ENCODE measurements at regions not wholly inside any gene's neighbourhood (a gene's known extent, or its start where the extent isn't known, plus 50 kb on each side); places are given as distances from the start of the nearest gene placed in this dataset.
"Not testable (repeated sequence)": the region's sequence is repeated elsewhere in the genome, so short reads cannot be mapped to it uniquely, and the experiment has no call there.

GRCh38 chr4:9704551-9705332, 76.7 kb upstream of the DRD5 start:
- H3K27me3 Mint-ChIP-seq (ENCODE audit: insufficient read depth, unreplicated experiment), result no peaks in the 10 kb centered on the region
- H3K36me3 Mint-ChIP-seq (ENCODE audit: insufficient read depth, unreplicated experiment), result no peaks in the 10 kb centered on the region
- peaks cover under 1% of the 10 kb centered on the region for H3K9me3 Mint-ChIP-seq (ENCODE audit: unreplicated experiment)
- POLR2A ChIA-PET, result no interaction called here
- H3K27me3 ChIP-seq (replicated peaks; ENCODE audit: control insufficient read depth, insufficient read depth, low read length), result no peaks in the 10 kb centered on the region
- no peak overlapping the region for H3K4me3 Mint-ChIP-seq (ENCODE audit: unreplicated experiment)
- no peak overlapping the region for H3K27ac Mint-ChIP-seq (ENCODE audit: unreplicated experiment)
- no peaks in the 10 kb centered on the region for H3K36me3 ChIP-seq (ENCODE audit: control insufficient read depth, insufficient read depth, low read length)
- H3K4me1 ChIP-seq, result no peaks in the 10 kb centered on the region
- H3K4me1 Mint-ChIP-seq (ENCODE audit: low read depth, unreplicated experiment), result no peaks in the 10 kb centered on the region
- BruUV-seq (replicated peaks), result no TSS peak
- no peaks in the 10 kb centered on the region for H3K9me3 ChIP-seq
- DNase-seq, result no peak
- intact Hi-C loops (cut with micrococcal nuclease; ENCODE audit: unreplicated experiment), result no loop called here
- CTCF ChIA-PET, result no interaction called here
- no peak for TF ChIP-seq CTCF (IDR thresholded peaks at IDR 0.05; ENCODE audit: insufficient read depth in 1 of 2, low read depth in 1 of 2, low read length in 1 of 2, severe bottlenecking in 1 of 2, unreplicated experiment in 1 of 2)
- no peak overlapping the region for H3K4me3 ChIP-seq (ENCODE audit: low read depth, low read length)

GRCh38 chr4:9707281-9707680, 74.2 kb upstream of the DRD5 start:
- peak in 1 of 2 experiments; percentile 50 for DNase-seq
- CTCF ChIA-PET; POLR2A ChIA-PET; H3K36me3 ChIP-seq (ENCODE audit: control insufficient read depth, insufficient read depth, low read length); H3K27ac Mint-ChIP-seq (ENCODE audit: unreplicated experiment); H3K9me3 ChIP-seq; BruUV-seq (replicated peaks); H3K4me1 ChIP-seq; H3K36me3 Mint-ChIP-seq (ENCODE audit: insufficient read depth, unreplicated experiment); H3K27me3 Mint-ChIP-seq (ENCODE audit: insufficient read depth, unreplicated experiment); H3K27me3 ChIP-seq (replicated peaks; ENCODE audit: control insufficient read depth, insufficient read depth, low read length); intact Hi-C loops (cut with micrococcal nuclease; ENCODE audit: unreplicated experiment); H3K4me3 Mint-ChIP-seq (ENCODE audit: unreplicated experiment); H3K4me3 ChIP-seq (ENCODE audit: low read depth, low read length); H3K4me1 Mint-ChIP-seq (ENCODE audit: low read depth, unreplicated experiment); H3K9me3 Mint-ChIP-seq (ENCODE audit: unreplicated experiment): not testable (repeated sequence)

GRCh38 chr4:9707936-9708335, 73.5 kb upstream of the DRD5 start:
- H3K27me3 Mint-ChIP-seq (ENCODE audit: insufficient read depth, unreplicated experiment); POLR2A ChIA-PET; H3K4me3 Mint-ChIP-seq (ENCODE audit: unreplicated experiment); H3K27me3 ChIP-seq (replicated peaks; ENCODE audit: control insufficient read depth, insufficient read depth, low read length); H3K36me3 Mint-ChIP-seq (ENCODE audit: insufficient read depth, unreplicated experiment); H3K36me3 ChIP-seq (ENCODE audit: control insufficient read depth, insufficient read depth, low read length); H3K27ac Mint-ChIP-seq (ENCODE audit: unreplicated experiment); DNase-seq; H3K4me1 ChIP-seq; BruUV-seq (replicated peaks); H3K9me3 Mint-ChIP-seq (ENCODE audit: unreplicated experiment); H3K4me3 ChIP-seq (ENCODE audit: low read depth, low read length); CTCF ChIA-PET; H3K4me1 Mint-ChIP-seq (ENCODE audit: low read depth, unreplicated experiment); H3K9me3 ChIP-seq; intact Hi-C loops (cut with micrococcal nuclease; ENCODE audit: unreplicated experiment): not testable (repeated sequence)

GRCh38 chr4:9709724-9710123, 71.7 kb upstream of the DRD5 start:
- Histone ChIP-seq H3K27me3 (replicated peaks; ENCODE audit: control insufficient read depth, insufficient read depth, low read length) (no peaks in the 10 kb centered on the region), H3K4me1 (no peaks in the 10 kb centered on the region), H3K4me3 (ENCODE audit: low read depth, low read length) (no peak overlapping the region), H3K9me3 (no peaks in the 10 kb centered on the region), H3K36me3 (ENCODE audit: control insufficient read depth, insufficient read depth, low read length) (no peaks in the 10 kb centered on the region)
- TF ChIP-seq CTCF (IDR thresholded peaks at IDR 0.05; ENCODE audit: insufficient read depth in 1 of 2, low read depth in 1 of 2, low read length in 1 of 2, severe bottlenecking in 1 of 2, unreplicated experiment in 1 of 2), result no peak
- Mint-ChIP-seq H3K27me3 (ENCODE audit: insufficient read depth, unreplicated experiment) (no peaks in the 10 kb centered on the region), H3K9me3 (ENCODE audit: unreplicated experiment) (peaks cover 9% of the 10 kb centered on the region), H3K27ac (ENCODE audit: unreplicated experiment) (no peak overlapping the region), H3K4me1 (ENCODE audit: low read depth, unreplicated experiment) (no peaks in the 10 kb centered on the region), H3K36me3 (ENCODE audit: insufficient read depth, unreplicated experiment) (no peaks in the 10 kb centered on the region), H3K4me3 (ENCODE audit: unreplicated experiment) (no peak overlapping the region)
- no peak for DNase-seq
- ChIA-PET CTCF (no interaction called here), POLR2A (no interaction called here)
- BruUV-seq (replicated peaks), result no TSS peak
- intact Hi-C loops (cut with micrococcal nuclease; ENCODE audit: unreplicated experiment), result no loop called here

GRCh38 chr4:9715271-9715670, 66.2 kb upstream of the DRD5 start:
- H3K9me3 Mint-ChIP-seq (ENCODE audit: unreplicated experiment); H3K4me3 ChIP-seq (ENCODE audit: low read depth, low read length); POLR2A ChIA-PET; H3K27ac Mint-ChIP-seq (ENCODE audit: unreplicated experiment); BruUV-seq (replicated peaks); H3K4me3 Mint-ChIP-seq (ENCODE audit: unreplicated experiment); H3K27me3 ChIP-seq (replicated peaks; ENCODE audit: control insufficient read depth, insufficient read depth, low read length); H3K27me3 Mint-ChIP-seq (ENCODE audit: insufficient read depth, unreplicated experiment); H3K4me1 ChIP-seq; H3K9me3 ChIP-seq; H3K4me1 Mint-ChIP-seq (ENCODE audit: low read depth, unreplicated experiment); H3K36me3 ChIP-seq (ENCODE audit: control insufficient read depth, insufficient read depth, low read length); intact Hi-C loops (cut with micrococcal nuclease; ENCODE audit: unreplicated experiment); CTCF ChIA-PET; H3K36me3 Mint-ChIP-seq (ENCODE audit: insufficient read depth, unreplicated experiment); DNase-seq: not testable (repeated sequence)

Data from Caco-2 (cell line).